ENCODE measurements at regions not wholly inside any gene's neighbourhood (a gene's known extent, or its start where the extent isn't known, plus 50 kb on each side); places are given as distances from the start of the nearest gene placed in this dataset.
"Not testable (repeated sequence)": the region's sequence is repeated elsewhere in the genome, so short reads cannot be mapped to it uniquely, and the experiment has no call there.

DNA sequence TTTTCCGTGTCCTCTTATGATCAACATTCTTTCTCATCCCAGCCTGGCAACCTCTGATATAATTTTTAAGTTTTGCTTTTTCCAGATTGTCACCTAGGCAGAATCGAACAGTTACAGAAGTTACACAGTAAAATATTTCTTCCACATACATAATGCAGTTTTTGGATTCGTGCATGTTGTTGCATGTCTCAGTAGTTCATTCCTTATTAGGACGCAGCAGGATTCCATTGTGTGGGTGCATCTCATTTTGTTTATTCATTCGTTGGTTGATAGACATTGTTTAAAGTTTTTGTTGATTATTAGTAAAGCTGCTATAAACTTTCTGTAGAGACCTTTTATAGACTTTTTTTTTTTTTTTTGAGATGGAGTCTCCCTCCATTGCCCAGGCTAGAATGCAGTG lies 284.3 kb upstream of the FERMT1 start:
- DNase-seq, result no peak

DNA sequence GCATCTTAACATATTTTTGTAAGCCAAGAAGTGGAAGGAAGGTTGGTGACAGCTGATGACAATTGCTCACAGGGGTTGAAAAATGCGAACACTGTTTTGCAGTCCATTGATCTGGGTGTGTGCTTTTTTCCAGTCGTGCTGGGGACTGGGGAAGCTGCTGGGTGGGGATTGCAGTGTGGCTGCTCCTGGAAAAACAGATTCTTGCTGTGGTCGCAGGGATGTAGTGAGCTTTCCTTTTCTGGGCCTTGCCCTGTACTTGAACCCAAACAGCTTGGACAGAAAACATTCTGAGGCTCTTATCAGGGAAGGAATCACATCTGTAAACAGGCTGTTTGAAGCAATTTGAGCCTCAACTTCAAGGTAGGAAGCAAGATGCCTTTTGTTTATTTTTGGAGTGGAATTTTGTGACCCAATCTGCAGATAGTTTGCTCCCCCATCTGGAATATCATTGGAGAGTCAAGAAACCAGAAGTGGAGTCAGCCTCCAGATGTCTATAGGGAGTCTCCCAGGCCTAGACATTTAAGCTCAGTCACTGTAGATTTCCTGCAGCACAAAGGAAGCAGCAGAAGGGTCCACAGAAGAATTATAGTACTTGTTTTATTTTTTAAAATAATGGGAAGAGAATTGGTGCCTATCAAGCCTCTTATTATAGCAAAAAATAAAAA lies 279.2 kb upstream of the FERMT1 start:
- no peak for DNase-seq

DNA sequence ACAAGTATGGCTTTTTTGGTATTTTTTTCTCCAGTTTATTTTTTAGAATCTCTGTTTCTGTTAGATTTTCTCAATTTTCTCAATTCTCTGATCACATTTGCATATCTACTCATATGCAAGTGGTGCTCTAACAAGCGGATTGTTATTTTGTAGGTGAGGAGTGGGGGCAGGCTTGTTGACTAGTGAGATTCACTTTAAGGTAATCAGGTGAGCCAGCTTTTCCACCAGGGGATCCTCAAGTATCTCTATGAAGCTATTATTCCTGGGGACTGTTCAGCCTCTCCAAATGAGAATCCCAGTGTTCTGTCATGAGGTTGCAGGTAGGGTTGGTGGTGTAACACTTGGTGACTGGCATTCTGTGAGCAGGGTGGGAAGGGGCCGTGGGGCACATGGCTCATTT lies 274.3 kb upstream of the FERMT1 start:
- no peak for DNase-seq

DNA sequence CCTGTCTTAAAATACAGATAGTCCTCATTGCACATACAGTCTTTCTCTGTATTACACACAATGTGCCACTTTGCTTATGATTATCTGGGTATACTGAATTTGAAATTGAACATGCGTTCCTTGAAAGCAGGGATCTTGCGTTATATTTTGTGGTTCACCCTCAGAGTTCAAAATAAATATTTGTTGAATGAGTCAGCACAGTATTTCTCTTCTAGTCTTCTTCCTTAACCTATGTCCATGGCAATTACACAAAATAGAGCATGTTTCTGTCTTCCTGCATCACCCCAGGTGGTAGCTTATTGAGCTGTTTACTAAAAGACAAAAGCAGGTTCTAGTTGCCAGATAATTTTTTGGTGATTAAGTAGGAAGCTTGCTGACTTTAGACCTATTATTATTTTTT lies 272.9 kb upstream of the FERMT1 start:
- DNase-seq, result no peak

GRCh38 chr20:6388671-6389197 lies 265.9 kb upstream of the FERMT1 start:
- DNase-seq, result no peak

GRCh38 chr20:6384956-6385486 lies 262.2 kb upstream of the FERMT1 start:
- no peak for DNase-seq

DNA sequence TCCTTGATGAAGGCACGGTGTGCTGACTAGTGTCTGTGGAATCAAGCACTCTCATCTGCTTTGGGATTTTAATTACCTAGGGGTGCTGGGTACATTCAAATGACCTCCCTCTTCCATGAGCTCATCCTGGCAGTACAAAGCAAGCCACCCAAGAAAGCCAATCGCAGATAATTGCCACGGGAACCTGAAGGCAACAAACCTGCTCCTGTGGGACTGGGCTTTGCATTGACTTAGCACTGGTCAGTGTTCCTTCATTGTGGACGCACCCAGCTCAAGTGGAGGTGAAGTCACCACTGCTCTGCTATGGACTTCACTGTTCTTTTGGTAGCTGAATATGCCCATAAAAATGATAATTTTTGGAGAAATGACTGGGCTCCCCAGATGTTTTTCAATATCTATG lies 261.6 kb upstream of the FERMT1 start:
- no peak for DNase-seq

GRCh38 chr20:6381887-6382286 lies 259.1 kb upstream of the FERMT1 start:
- DNase-seq, result no peak

- DNase-seq, result no peak
Measured at GRCh38 chr20:6362245-6362644, 239.4 kb upstream of the FERMT1 start.

DNA sequence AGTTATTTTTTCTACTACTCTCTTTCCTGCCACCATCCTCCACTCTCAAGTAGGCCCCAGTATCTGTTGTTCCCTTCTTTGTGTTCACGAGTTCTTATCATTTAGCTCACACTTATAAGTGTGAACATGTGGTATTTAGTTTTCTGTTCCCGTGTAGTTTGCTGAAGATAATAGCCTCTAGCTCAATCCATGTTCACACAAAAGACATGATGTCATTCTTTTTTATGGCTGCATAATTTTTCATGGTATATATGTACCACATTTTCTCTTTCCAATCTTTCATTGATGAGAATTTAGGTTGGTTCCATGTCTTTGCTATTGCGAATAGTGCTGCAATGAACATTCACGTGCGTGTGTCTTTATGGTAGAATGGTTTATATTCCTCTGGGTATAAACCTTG lies 237.9 kb upstream of the FERMT1 start:
- DNase-seq, result no peak

GRCh38 chr20:6355754-6356451 lies 233.1 kb upstream of the FERMT1 start:
- no peak for DNase-seq

- no peak for DNase-seq
Measured at GRCh38 chr20:6348908-6349307, 226.1 kb upstream of the FERMT1 start.

GRCh38 chr20:6347916-6348315 lies 225.1 kb upstream of the FERMT1 start:
- DNase-seq, result no peak

DNA sequence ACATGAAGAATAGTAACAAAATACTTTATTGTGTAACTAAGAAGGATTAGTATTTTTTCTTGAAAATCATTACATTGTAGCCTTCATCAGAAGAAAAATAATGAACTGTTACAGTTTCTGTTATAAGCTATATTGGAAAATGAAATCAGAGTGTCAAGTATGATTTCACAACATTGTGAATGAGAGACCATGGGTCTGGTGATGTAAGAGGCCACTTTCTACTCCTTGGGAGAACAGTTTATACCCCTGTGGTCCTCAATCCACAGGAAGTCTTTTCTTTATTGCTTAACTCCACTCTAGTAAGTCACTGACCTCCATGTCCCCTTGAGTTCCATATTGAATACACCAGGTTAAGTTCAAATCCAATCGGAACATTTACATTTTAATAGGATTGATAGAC lies 218.7 kb upstream of the FERMT1 start:
- DNase-seq, result no peak

- no peak for DNase-seq
Measured at GRCh38 chr20:6339176-6339575, 216.3 kb upstream of the FERMT1 start.

GRCh38 chr20:6333110-6333509 lies 210.3 kb upstream of the FERMT1 start:
- no peak for DNase-seq

GRCh38 chr20:6321235-6321634 lies 198.4 kb upstream of the FERMT1 start:
- not testable (repeated sequence) for DNase-seq

GRCh38 chr20:6311841-6312655 lies 189.2 kb upstream of the FERMT1 start:
- no peak for DNase-seq

DNA sequence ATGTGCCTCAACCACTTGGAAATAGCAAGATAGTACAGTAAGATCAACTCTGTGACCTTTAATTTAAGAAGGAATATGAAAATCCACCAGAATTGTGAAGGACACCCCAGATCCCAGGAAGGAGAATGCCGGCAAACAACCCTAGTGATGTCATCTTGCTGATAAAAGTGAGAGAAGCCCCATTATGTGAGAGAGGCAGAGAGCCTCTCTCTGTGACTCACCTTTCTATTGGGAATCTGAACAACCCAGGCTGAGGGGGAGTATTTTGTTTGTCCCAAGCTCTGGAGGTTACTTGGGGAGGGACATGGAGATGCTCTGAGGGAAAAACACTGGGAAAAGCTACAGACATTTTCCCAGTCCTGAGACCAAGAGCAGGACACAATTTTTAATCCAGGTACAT lies 188.3 kb upstream of the FERMT1 start:
- no peak for DNase-seq

DNA sequence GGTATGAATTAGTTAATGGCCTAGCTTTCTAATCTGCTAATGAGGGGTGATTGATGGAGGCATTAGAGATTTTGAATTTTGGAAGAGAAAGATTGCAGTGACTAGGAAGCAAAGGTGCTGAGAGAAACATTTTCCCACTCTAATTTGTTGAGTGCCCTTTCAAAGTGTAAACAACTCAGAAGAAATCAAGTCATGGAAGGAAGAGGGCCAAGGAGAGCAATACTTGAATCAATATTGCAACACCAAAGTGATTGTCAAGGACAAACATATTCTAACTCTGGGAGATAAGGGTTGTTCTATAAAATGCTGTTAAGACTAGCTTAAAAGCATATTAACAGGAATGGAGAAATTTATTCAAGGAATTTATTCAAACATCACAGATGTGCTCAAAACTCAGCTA lies 182.7 kb upstream of the FERMT1 start:
- no peak for DNase-seq

- no peak for DNase-seq
Measured at GRCh38 chr20:6302041-6302440, 179.2 kb upstream of the FERMT1 start.

DNA sequence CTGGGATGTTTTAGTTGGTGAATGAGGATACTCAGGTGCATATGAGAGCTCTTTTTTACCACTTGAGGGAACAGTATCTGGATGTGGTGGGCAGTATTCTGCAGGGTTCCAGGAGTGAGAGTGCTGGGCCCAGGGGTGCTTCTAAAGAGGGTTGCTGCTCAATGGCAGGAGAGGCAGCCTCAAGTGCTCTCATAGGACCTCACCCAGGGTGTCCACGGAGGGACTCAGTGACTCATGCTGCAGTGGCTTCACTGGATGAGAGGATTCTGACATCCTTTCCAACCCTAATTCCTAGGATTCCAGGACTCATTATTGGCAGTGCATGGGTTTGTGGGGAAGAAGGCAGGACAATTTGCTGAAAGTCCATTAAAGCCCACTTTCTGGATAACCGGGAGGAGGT lies 176.6 kb upstream of the FERMT1 start:
- DNase-seq, result no peak

GRCh38 chr20:6298049-6298448 lies 175.2 kb upstream of the FERMT1 start:
- DNase-seq, result no peak

DNA sequence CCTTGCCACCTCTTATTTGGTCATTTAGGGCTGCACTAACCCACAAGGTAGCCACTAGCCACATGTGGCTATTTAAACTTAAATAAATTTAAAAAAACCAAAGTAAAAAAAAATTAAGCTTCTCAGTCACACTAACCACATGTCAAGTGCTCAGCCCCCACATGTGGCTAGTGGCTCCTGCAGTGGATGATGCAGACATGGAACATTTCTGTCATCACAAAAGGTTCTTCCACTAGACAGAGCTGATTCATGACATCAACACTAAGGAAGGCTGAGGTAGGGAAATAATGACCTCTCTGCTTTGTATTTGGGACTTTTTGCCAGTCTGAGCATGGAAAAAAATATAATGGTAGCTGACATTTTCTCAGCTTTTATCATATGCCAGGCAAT lies 173.0 kb upstream of the FERMT1 start:
- DNase-seq, result no peak

Data from suppressor macrophage treated with lipopolysaccharide for 4 hours (primary cell).